HEK293T (cell line): ENCODE measurements at regions not wholly inside any gene's neighbourhood (a gene's known extent, or its start where the extent isn't known, plus 50 kb on each side); places are given as distances from the start of the nearest gene placed in this dataset.

Experiments used
- BHLHE40 ChIP-seq: fragments of 450-650 bp; IDR thresholded peaks from 2 replicates; pipeline ENCODE4 v1.6.1; 2016; ENCODE audit warnings: mild to moderate bottlenecking, moderate library complexity, borderline replicate concordance
- ELF4 ChIP-seq: fragments of 450-650 bp; IDR thresholded peaks from 2 replicates; pipeline ENCODE4 v1.6.1; 2017; ENCODE audit warnings: antibody characterized with exemption
- FOXA1 ChIP-seq: fragments of 450-650 bp; IDR thresholded peaks from 2 replicates; pipeline ENCODE4 v1.6.1; 2016; ENCODE audit warnings: mild to moderate bottlenecking
- FOXK2 ChIP-seq: fragments of 450-650 bp; IDR thresholded peaks from 2 replicates; pipeline ENCODE4 v1.6.1; 2016; ENCODE audit warnings: mild to moderate bottlenecking
- FOXM1 ChIP-seq: fragments of 450-650 bp; IDR thresholded peaks from 2 replicates; pipeline ENCODE4 v1.6.1; 2017; ENCODE audit warnings: mild to moderate bottlenecking, borderline replicate concordance
- HDGF ChIP-seq: fragments of 450-650 bp; IDR thresholded peaks from 2 replicates; pipeline ENCODE4 v1.6.1; 2017; ENCODE audit warnings: antibody characterized with exemption, borderline replicate concordance
- L3MBTL2 ChIP-seq: fragments of 450-650 bp; conservative IDR thresholded peaks from 2 replicates; pipeline ENCODE4 v1.6.1; 2016; ENCODE audit warnings: mild to moderate bottlenecking
- NFRKB ChIP-seq: fragments of 450-650 bp; IDR thresholded peaks from 2 replicates; pipeline ENCODE4 v1.6.1; 2016; ENCODE audit warnings: mild to moderate bottlenecking, moderate library complexity
- SP1 ChIP-seq: fragments of 450-650 bp; IDR thresholded peaks from 2 replicates; pipeline ENCODE4 v1.6.1; 2017
- SUZ12 ChIP-seq: fragments of 450-650 bp; IDR thresholded peaks from 2 replicates; pipeline ENCODE4 v1.6.1; 2016; ENCODE audit warnings: mild to moderate bottlenecking
- TARDBP ChIP-seq: fragments of 450-650 bp; IDR thresholded peaks from 2 replicates; pipeline ENCODE4 v1.6.1; 2016

- TF ChIP-seq TARDBP, result no peak
- no peak for TF ChIP-seq SUZ12
- TF ChIP-seq FOXM1, result no peak
- TF ChIP-seq L3MBTL2, result no peak
- TF ChIP-seq BHLHE40, result no peak
- no peak for TF ChIP-seq SP1
- TF ChIP-seq FOXK2, result no peak
- TF ChIP-seq ELF4, result no peak
- TF ChIP-seq FOXA1, result no peak
- no peak for TF ChIP-seq NFRKB
- TF ChIP-seq HDGF, result no peak
Measured at GRCh38 chr9:86488794-86489193, 134.6 kb upstream of the TUT7 start.
